Gastroesophageal sphincter (tissue), 4 donors: ENCODE measurements at regions not wholly inside any gene's neighbourhood (a gene's known extent, or its start where the extent isn't known, plus 50 kb on each side); places are given as distances from the start of the nearest gene placed in this dataset.

ENCODE experiments used
- ATAC-seq: fragments of 150-250 bp; one replicate; pipeline ENCODE4 v1.9.1; 2016; ENCODE audit warnings: mild to moderate bottlenecking, moderate library complexity
- H3K27ac ChIP-seq, 4 donors: fragments of 200-600 bp; sonication (generic) in 3 of 4; 1 replicate in 3 of 4; 2 replicates in 1 of 4; pipeline ENCODE4 v1.5.1; 2016 to 2019
- H3K27me3 ChIP-seq: fragments of 200-600 bp; sonication (generic); one replicate; pipeline ENCODE4 v1.5.1; 2019
- H3K36me3 ChIP-seq, 2 donors: fragments of 200-600 bp; sonication (generic); one replicate each; pipeline ENCODE4 v1.5.1; 2019; ENCODE audit warnings: control low read depth in 1 of 2
- H3K4me1 ChIP-seq, 3 donors: fragments of 200-600 bp; sonication (generic); 1 replicate in 2 of 3; 2 replicates in 1 of 3; pipeline ENCODE4 v1.5.1; 2016 to 2019; ENCODE audit warnings: control low read depth in 2 of 3
- H3K4me3 ChIP-seq, 2 donors: fragments of 200-600 bp; sonication (generic); one replicate each; pipeline ENCODE4 v1.5.1; 2019; ENCODE audit warnings: mild to moderate bottlenecking in 1 of 2, moderate library complexity in 1 of 2
- H3K9me3 ChIP-seq, 3 donors: fragments of 200-600 bp; sonication (generic); one replicate each; pipeline ENCODE4 v1.5.1; 2017 to 2019; ENCODE audit warnings: control low read depth in 2 of 3
- EP300 ChIP-seq: sonication (generic); formaldehyde crosslinking; IDR thresholded peaks from one replicate; pipeline ENCODE4 v1.6.1; 2017; ENCODE audit warnings: antibody characterized with exemption, mild to moderate bottlenecking
- POLR2A ChIP-seq, 2 donors: fragments of 450-650 bp; IDR thresholded peaks; one replicate each; pipeline ENCODE4 v1.6.1; 2017; ENCODE audit warnings: antibody characterized with exemption in 2 of 2, mild to moderate bottlenecking in 2 of 2, moderate library complexity in 1 of 2
- POLR2AphosphoS5 ChIP-seq: sonication (generic); formaldehyde crosslinking; IDR thresholded peaks from one replicate; pipeline ENCODE4 v1.6.1; 2017; ENCODE audit warnings: antibody characterized with exemption
- WGBS, 2 donors: methylation state at CpG; one replicate each; pipeline ENCODE4 v1.1.5; 2018; ENCODE audit warnings: low coverage in 1 of 2; 5-methylcytosine and 5-hydroxymethylcytosine counted together
- TF ChIP-seq, protein P1 (sequence below), 4 experiments: fragments of 200-600 bp in 2 of 4; fragments of 450-650 bp in 2 of 4; sonication (generic) in 1 of 4; IDR thresholded peaks; one replicate each; pipeline ENCODE4 v1.5.1; 2017 to 2019; ENCODE audit warnings: antibody characterized with exemption in 4 of 4, mild to moderate bottlenecking in 2 of 4, moderate library complexity in 2 of 4

DNA sequence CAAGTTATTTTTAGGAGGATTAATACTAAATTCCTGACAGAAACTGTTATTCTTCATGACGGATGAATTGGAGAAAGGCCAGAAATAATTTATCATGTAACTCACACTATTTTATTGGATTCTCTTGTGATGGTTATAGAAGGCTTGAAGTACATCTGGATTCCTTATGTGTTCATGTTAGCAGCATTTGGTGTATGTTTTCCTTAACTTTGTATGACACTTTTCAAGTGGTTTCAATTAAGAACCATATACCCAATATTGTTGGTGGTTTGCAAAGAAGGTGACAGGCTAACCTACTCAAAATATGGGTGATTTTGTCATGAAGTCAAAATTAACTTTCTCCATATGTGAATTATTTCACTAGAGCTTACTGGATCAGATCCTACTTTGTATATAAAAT is 532.2 kb upstream of the CNTNAP2 start:
- Histone ChIP-seq H3K27me3 (no peaks in the 10 kb centered on the region), H3K4me3 (no peak overlapping the region), H3K27ac (no peak overlapping the region), H3K36me3 (no peaks in the 10 kb centered on the region), H3K4me1 (no peaks in the 10 kb centered on the region), H3K9me3 (no peaks in the 10 kb centered on the region)
- no peak for ATAC-seq
- TF ChIP-seq, protein P1, sequence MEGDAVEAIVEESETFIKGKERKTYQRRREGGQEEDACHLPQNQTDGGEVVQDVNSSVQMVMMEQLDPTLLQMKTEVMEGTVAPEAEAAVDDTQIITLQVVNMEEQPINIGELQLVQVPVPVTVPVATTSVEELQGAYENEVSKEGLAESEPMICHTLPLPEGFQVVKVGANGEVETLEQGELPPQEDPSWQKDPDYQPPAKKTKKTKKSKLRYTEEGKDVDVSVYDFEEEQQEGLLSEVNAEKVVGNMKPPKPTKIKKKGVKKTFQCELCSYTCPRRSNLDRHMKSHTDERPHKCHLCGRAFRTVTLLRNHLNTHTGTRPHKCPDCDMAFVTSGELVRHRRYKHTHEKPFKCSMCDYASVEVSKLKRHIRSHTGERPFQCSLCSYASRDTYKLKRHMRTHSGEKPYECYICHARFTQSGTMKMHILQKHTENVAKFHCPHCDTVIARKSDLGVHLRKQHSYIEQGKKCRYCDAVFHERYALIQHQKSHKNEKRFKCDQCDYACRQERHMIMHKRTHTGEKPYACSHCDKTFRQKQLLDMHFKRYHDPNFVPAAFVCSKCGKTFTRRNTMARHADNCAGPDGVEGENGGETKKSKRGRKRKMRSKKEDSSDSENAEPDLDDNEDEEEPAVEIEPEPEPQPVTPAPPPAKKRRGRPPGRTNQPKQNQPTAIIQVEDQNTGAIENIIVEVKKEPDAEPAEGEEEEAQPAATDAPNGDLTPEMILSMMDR (IDR thresholded peaks at IDR 0.05), result no peak
- TF ChIP-seq POLR2A (IDR thresholded peaks at IDR 0.05), result no peak
- TF ChIP-seq EP300, result no peak
- TF ChIP-seq POLR2AphosphoS5, result no peak
- WGBS, 2 donors, result 43 to 67% methylated on average over 1 of the region's 1 CpG

DNA sequence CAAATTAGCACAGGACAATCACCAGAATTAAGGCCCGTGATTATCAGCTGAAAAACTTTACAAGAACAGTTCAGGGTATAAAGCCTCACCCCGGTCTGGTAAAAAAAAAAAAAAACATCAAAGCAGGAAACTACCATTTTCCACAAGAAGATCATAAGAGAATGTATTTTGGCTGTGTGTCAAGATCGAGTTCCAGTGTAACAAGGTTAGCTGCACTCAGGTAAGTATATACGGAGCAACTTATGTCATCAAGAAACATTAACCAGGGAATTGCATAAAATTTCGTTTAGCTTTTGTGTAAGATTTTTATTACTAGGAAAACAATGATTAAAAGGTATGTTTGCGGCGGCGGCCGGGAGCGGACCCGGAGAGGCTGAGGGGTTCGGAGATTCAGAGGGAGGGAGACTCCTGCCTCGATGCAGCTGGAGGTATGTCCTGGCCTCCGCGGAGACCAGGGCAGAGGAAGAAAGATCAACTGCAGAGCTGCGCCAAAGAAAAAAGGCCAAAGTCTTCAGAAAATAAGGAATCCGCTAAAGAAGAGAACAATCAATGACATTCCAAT is 533.8 kb upstream of the CNTNAP2 start:
- ATAC-seq, result no peak
- Histone ChIP-seq H3K27ac (no peak overlapping the region), H3K4me1 (no peaks in the 10 kb centered on the region), H3K9me3 (peaks cover 0 to 2% (median 0%) of the 10 kb centered on the region in 3 donors), H3K36me3 (no peaks in the 10 kb centered on the region), H3K27me3 (no peaks in the 10 kb centered on the region), H3K4me3 (no peak overlapping the region)
- no peak for TF ChIP-seq EP300
- WGBS, 2 donors, result 80 to 92% methylated on average over 7 to 16 of the region's 17 CpGs

DNA sequence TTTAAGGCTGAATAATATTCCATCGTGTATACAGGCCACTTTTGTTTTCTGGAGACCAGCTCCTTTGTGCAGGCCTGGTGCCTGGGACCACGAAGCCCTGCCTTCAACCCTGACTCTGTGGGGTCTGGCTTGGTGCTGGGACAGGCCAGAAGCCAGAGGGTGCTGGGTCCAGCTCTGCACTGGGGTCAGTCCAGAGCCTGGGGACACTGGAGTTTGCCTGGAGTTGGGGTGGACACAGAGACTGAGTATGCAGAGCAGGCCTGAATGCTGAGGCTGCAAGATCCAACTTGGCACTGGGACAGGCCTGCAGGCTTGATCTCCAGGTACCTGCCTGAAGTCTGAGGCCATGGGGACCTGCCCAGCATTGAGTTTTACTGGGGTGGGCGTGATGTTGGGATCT is 558.8 kb upstream of the CNTNAP2 start:
- ATAC-seq, result peak; percentile 34
- 71 to 74% methylated on average over 1 to 2 of the region's 3 CpGs for WGBS, 2 donors
- no peak overlapping the region for H3K4me3 ChIP-seq

DNA sequence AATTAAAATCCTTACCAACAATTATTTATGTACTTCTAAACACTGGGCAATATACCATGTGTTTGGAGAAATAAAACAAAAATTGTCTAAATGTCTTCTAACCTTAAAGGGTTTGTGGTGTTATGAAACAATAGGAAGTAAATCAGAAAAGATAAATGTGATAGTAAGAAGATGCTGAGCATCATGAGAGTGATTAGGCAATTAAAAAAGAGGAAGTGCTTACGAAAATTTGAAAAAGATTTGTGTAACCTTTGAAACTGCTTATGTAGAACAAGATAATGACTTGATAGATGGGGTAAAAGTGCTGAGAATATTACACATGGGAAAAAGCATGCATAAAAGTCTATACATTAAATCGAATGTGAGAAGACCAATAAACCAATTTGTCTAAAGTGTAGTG is 573.4 kb upstream of the CNTNAP2 start:
- 40 to 62% methylated on average over 2 of the region's 2 CpGs for WGBS, 2 donors

More for the DNA sequence above, 558.8 kb upstream of the CNTNAP2 start:
- H3K9me3 ChIP-seq, result no peaks in the 10 kb centered on the region
- no peaks in the 10 kb centered on the region for H3K27me3 ChIP-seq
- no peaks in the 10 kb centered on the region for H3K36me3 ChIP-seq
- H3K27ac ChIP-seq, result no peak overlapping the region
- H3K4me1 ChIP-seq, result no peaks in the 10 kb centered on the region
- no peak for TF ChIP-seq POLR2AphosphoS5
- no peak for TF ChIP-seq EP300
- TF ChIP-seq, protein P1 (IDR thresholded peaks at IDR 0.05), result no peak
- TF ChIP-seq POLR2A (IDR thresholded peaks at IDR 0.05), result no peak

DNA sequence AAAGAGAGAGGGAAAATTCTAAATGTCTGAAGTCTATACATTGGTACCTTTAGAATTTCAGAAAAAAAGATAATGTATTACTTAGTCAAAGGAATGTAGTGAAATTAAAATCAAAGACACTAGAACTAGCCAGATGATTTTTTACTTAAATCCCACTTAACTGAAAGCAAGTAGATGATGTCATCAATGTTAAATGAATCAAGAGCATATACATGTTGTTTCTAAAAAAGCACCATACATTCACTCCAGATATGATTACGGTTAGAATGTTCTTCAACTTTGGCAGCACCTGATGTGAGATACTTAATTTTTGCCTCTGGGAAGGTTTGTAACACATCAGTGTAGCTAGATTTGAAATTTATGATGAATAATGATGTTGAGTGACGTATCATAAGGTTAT is 576.7 kb upstream of the CNTNAP2 start:
- H3K9me3 ChIP-seq, result no peaks in the 10 kb centered on the region
- no peaks in the 10 kb centered on the region for H3K36me3 ChIP-seq
- no peak overlapping the region for H3K27ac ChIP-seq
- 32 to 38% methylated on average over 2 of the region's 2 CpGs for WGBS, 2 donors
- H3K4me3 ChIP-seq, result no peak overlapping the region
- no peak for TF ChIP-seq POLR2A (IDR thresholded peaks at IDR 0.05)
- TF ChIP-seq EP300, result no peak
- TF ChIP-seq, protein P1 (IDR thresholded peaks at IDR 0.05), result no peak
- TF ChIP-seq POLR2AphosphoS5, result no peak
- no peak for ATAC-seq
- no peaks in the 10 kb centered on the region for H3K4me1 ChIP-seq
- no peaks in the 10 kb centered on the region for H3K27me3 ChIP-seq

More for the DNA sequence above, 573.4 kb upstream of the CNTNAP2 start:
- ATAC-seq, result no peak
- Histone ChIP-seq H3K4me1 (no peaks in the 10 kb centered on the region), H3K27ac (no peak overlapping the region), H3K27me3 (no peaks in the 10 kb centered on the region), H3K4me3 (no peak overlapping the region), H3K9me3 (no peaks in the 10 kb centered on the region), H3K36me3 (no peaks in the 10 kb centered on the region)
- TF ChIP-seq, protein P1 (IDR thresholded peaks at IDR 0.05), result no peak
- TF ChIP-seq POLR2AphosphoS5 (no peak), POLR2A (IDR thresholded peaks at IDR 0.05) (no peak), EP300 (no peak)
